Bronchial epithelial cell (primary cell): ENCODE measurements at regions not wholly inside any gene's neighbourhood (a gene's known extent, or its start where the extent isn't known, plus 50 kb on each side); places are given as distances from the start of the nearest gene placed in this dataset.

ENCODE experiments used
- DNase-seq: peaks from one replicate; pipeline ENCODE4 v3.0.0-alpha.2; 2010; ENCODE audit warnings: low read depth
- FAIRE-seq: peaks from 2 replicates; lab custom pipeline; 2011; peaks lifted over from hg19 to GRCh38; lab: Jason Lieb, UNC
- H3K27me3 ChIP-seq: 2 replicates; pipeline ENCODE4 v1.5.1; 2011; ENCODE audit warnings: low read length; ENCODE audit not compliant: control insufficient read depth, insufficient read depth
- H3K36me3 ChIP-seq: 2 replicates; pipeline ENCODE4 v1.5.1; 2011; ENCODE audit warnings: low read length; ENCODE audit not compliant: control insufficient read depth, insufficient read depth
- H3K4me3 ChIP-seq: 2 replicates; pipeline ENCODE4 v1.5.1; 2011; ENCODE audit warnings: mild to moderate bottlenecking, low read depth, low read length, control low read depth
- CTCF ChIP-seq: IDR thresholded peaks from 2 replicates; pipeline ENCODE4 v1.5.1; 2011; ENCODE audit warnings: mild to moderate bottlenecking, moderate library complexity, low read length, control low read depth, inconsistent platforms; ENCODE audit not compliant: insufficient read depth, severe bottlenecking

GRCh38 chr15:97736748-97737147, 223.8 kb upstream of the ARRDC4 start:
- no peak overlapping the region for H3K4me3 ChIP-seq
- TF ChIP-seq CTCF, result no peak
- FAIRE-seq (no peak), DNase-seq (no peak)
- no peaks in the 10 kb centered on the region for H3K27me3 ChIP-seq
- H3K36me3 ChIP-seq, result no peaks in the 10 kb centered on the region

GRCh38 chr15:97745481-97746071, 214.9 kb upstream of the ARRDC4 start:
- Histone ChIP-seq H3K36me3 (no peaks in the 10 kb centered on the region), H3K27me3 (no peaks in the 10 kb centered on the region), H3K4me3 (no peak overlapping the region)
- FAIRE-seq (no peak), DNase-seq (peak; percentile 28)
- TF ChIP-seq CTCF, result peak; percentile 48

GRCh38 chr15:97747342-97747741, 213.2 kb upstream of the ARRDC4 start:
- Histone ChIP-seq H3K4me3 (no peak overlapping the region), H3K36me3 (no peaks in the 10 kb centered on the region), H3K27me3 (no peaks in the 10 kb centered on the region)
- TF ChIP-seq CTCF, result no peak
- DNase-seq (no peak), FAIRE-seq (no peak)

DNA sequence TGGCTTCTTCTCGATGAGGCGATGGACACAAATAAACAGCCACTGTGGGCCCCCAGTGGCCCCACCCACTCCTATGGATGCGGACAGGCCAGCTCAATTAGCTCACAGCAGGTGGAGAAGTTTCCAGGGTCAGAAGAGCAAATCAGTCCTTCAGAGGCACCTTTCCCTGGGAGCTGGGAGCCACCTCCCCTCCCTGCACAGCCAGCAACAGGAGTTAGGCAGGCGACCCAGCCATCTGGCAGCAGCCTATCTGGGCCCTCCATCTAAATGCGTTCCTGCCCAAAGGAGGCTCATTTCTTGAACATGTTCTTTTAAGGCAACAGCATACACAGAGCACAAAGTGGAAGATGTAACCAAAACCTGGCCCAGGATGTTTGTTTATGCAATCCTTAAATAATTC, 211.9 kb upstream of the ARRDC4 start:
- no peak overlapping the region for H3K4me3 ChIP-seq
- DNase-seq (no peak), FAIRE-seq (no peak)
- H3K27me3 ChIP-seq, result no peaks in the 10 kb centered on the region
- no peaks in the 10 kb centered on the region for H3K36me3 ChIP-seq
- TF ChIP-seq CTCF, result no peak

DNA sequence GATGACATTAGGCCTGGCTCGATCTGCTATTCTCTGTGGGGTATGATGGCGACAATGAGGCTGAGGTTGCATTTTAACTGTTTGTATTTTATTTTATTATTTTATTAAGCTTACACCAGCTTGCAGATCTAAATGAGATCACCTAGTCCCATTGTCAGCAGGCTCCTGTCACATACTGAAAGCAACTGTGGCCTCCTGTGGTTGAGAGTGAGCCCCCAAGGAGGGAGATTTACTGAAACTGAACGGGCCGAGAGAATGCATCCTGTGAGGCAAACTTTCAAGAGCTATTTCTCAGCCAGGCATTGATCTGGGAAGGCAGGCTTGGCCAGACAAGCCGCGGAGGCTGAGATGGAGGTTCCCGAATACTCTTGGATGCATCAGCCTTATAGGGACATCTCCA, 210.4 kb upstream of the ARRDC4 start:
- Histone ChIP-seq H3K4me3 (no peak overlapping the region), H3K27me3 (no peaks in the 10 kb centered on the region), H3K36me3 (no peaks in the 10 kb centered on the region)
- FAIRE-seq, result no peak
- TF ChIP-seq CTCF, result no peak
- DNase-seq, result no peak

DNA sequence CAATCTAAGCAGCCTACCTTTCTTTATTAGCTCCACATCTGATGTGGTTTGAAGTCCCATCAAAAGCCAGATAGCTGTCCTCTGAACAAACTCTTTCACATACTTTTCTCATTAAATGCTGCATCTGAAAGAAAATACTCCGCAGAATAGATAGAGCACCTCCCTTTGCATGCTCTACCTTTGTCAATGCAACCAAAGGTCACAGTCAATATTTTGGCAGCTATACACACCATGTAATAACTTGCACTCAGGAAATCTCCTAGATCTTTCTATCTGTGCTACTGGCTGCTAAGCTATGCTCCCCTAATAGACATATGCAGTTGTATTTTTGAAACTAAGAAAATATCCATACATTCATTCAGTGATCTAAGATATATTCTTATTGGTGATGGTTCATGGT, 204.8 kb upstream of the ARRDC4 start:
- no peak overlapping the region for H3K4me3 ChIP-seq
- no peak for DNase-seq
- no peak for TF ChIP-seq CTCF
- FAIRE-seq, result no peak
- H3K27me3 ChIP-seq, result peaks cover 4% of the 10 kb centered on the region
- H3K36me3 ChIP-seq, result no peaks in the 10 kb centered on the region
